ENCODE measurements at regions not wholly inside any gene's neighbourhood (a gene's known extent, or its start where the extent isn't known, plus 50 kb on each side); places are given as distances from the start of the nearest gene placed in this dataset.
"Not testable (repeated sequence)": the region's sequence is repeated elsewhere in the genome, so short reads cannot be mapped to it uniquely, and the experiment has no call there.

DNA sequence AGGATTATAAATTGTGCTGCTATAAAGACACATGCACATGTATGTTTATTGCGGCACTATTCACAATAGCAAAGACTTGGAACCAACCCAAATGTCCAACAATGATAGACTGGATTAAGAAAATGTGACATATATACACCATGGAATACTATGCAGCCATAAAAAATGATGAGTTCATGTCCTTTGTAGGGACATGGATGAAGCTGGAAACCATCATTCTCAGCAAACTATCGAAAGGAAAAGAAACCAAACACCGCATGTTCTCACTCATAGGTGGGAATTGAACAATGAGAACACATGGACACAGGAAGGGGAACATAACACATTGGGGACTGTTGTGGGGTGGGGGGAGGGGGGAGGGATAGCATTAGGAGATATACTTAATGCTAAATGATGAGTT is 67.8 kb upstream of the ETV3 start:
- DNase-seq = not testable (repeated sequence)

DNA sequence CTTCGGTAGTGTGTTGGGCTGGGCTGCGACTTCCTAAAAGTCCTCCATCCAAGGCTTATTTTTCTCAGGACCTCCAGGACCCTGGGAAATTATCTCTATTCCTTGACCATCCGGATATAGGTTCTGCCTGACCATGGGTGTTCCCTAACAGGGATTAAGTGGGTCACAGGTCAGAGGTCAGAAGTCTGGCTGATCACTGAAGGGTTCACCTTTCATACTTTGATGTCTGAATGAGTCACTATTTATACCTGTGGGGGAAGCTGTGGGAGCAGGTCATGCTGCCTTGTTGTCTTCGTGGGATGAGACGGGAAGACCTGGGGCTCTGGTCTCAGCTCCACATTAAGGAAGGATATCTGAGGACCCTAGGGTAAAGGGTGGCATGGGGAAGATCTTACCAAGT is 65.0 kb upstream of the ETV3 start:
- DNase-seq = no peak

DNA sequence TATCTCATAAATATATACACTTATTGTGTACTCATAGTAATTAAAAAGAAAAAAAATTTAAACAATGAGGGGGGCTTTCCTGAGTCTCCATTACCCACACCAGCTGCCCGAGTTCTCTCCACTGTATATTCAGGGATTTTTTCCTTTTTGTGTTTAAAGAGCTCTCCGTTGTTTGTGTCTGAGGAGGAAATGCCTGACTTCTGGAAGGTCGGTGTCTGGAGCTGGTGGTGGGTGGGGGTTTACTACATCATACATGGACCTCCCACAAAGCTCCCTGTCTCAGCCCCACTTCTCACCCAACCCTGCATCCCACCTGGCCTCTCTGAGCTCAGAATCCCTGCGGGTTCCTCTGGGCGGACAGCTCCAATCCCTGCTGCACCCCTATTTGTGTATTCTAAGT is 64.1 kb upstream of the ETV3 start:
- DNase-seq = no peak

DNA sequence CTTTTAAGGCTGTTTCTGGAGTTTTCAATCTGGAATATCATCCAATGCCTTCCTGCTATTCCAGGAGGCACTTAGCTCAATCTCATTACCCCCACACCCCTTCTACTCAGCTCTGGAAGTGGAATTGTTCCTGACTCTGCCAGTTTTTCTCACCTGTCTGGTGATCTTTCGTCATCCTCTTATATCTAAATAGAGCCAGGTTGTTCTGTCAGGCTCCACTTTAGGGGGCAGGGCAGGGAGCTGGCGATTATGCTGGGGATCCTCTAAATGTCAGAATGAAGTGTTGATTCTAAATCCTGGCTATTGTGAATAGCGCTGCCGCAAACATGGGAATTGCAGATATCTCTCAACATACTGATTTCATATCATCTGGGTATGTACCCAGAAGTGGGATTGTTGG is 63.6 kb upstream of the ETV3 start:
- no peak for DNase-seq

DNA sequence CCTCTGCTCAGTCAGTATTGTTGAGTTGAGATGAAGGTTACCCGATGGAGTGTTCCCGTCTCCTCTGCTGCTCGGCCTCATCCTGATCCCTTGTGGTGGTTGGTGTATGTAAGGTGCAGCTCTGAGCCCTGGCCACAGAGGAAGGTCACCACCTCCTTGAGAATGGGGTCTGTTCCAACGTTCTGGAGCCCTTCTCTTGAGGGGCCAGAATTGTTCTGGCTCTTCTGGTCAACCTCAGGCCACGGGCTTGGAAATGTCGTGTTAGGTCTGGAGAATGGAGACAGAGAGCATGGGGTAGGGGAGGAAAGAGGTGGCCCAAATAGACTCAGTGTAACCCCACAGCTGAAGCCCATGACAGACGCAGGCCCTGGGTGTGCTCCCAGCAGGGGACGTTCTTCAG is 62.3 kb upstream of the ETV3 start:
- DNase-seq = no peak

DNA sequence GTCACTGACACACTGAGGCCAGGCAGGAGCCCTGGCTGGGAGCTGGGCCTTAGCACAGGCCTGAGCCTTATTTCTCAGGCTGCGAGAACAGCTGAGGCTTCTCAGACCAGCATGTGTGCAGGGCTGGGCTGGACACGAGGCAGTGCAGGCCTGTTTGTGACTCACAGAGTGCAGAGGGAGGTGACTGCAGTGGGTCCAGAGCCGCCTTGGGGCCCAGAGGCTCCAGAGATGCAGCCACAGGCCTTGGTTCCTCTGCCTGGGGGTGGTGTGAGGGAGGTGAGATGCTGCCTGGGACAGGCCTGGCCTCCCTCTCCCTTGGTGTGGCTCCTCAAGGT is 61.2 kb upstream of the ETV3 start:
- no peak for DNase-seq

DNA sequence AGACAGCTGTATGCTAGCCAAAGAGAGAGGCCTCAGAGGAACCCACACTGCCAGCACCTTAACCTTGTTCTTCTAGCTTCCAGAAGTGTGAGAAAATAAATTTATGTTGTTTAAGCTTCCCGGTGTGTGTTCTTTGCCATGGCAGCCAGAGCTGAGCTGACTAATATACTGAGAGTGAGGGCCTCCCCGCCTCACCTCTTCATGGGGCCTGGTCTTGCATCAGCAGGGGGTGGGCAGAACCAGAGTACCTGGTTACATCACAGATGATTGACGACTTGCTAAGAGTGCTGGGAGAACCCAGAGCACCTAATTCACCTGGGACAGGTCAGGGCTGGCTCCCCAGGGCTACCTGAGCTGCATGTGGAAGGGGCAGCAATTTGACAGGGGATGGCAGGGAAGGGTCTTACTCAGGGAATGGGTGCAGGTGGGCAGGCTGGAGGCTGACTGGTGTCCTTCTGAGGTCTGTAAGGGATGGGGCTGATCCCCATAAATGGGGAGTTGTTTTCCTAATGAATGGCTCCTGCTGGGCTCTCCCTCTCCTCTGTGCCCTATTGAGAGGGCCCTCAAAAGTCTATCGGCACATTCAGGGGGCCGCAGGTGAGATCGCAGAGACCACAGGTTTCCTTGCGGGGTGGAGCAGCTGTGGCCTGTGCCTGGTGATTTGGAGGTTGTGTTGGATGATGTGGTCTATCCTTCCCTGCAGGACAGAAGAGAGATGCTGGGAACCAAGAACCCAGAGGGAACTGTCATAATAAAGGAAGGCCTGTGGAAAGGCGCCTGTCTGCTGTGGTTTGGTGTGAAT is 60.6 kb upstream of the ETV3 start:
- DNase-seq = no peak

DNA sequence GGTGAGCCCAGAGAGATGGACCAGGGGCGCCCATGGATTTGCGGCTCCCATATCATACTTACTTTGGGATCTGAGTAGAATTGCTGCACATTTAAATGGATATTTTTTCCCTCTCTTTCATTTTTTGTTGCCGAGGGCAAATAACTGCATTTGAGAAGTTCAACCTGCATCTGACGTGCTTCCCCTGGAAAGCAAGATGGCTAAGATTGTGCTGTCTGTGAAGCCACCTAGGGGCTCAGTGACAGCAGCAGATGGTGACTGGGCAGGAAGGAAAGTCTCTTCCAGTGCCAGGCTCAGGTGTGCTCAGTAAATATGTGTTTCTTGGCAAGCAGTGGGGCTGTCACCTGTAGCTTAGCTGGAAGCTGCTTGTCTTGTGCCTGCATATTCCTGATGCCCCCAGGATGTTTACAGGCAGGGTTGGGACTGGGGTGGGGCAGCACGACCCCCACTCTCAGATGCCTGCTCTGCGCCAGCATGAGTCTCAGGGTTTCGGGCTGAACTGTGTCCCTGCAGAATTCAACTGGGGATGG is 59.8 kb upstream of the ETV3 start:
- no peak for DNase-seq

DNA sequence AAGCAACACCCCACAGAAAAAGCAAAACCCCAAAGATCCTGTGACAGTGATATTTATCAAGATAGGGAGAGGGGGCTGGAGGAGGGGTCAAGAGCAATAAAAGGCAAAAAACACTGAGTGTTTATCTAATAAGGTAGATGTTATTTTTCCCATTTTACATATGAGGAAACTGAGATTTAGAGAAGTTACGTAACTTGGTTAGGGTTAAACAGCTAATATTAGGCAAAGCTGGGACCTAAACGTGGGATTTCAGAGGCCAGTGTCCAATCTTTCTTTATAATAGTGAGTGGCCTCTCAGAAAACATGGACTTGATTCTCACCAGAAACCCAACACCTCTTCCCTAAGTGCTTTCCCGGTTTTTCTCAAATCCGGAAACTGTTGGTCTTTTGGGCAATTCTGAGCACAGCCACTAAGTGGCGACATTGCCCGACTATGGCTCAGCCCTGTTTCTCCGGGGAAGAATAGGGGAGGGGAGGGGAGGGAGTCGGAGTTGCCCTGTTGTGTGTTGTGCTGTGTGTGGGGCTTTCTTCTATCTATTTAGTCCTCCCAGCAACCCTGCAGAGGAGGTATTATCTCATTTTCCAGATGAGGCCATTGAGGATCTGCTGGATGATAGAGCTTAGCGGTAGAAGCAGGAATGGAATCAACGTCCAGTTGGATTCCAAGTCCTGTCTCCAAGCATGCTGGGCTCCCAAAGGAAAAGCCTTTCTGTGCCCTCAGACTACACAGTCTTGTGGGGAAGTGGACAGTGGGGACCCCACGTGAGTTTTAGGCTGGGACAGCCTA is 58.7 kb upstream of the ETV3 start:
- DNase-seq = not testable (repeated sequence)

DNA sequence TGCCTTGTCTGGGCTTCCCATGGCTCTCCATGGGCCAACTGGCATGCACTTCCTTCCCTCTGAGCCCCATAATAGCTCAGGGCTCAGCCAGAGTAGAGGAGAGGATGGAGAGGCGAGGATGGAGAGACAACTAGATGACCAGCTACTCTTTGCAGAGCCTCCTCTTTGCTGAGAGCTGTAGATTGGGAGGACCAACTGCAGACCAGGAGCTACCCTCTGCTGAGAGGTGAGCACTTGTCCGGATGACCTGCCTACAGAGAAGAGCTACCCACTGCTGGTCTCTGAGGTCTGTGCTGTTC is 58.0 kb upstream of the ETV3 start:
- DNase-seq = no peak

DNA sequence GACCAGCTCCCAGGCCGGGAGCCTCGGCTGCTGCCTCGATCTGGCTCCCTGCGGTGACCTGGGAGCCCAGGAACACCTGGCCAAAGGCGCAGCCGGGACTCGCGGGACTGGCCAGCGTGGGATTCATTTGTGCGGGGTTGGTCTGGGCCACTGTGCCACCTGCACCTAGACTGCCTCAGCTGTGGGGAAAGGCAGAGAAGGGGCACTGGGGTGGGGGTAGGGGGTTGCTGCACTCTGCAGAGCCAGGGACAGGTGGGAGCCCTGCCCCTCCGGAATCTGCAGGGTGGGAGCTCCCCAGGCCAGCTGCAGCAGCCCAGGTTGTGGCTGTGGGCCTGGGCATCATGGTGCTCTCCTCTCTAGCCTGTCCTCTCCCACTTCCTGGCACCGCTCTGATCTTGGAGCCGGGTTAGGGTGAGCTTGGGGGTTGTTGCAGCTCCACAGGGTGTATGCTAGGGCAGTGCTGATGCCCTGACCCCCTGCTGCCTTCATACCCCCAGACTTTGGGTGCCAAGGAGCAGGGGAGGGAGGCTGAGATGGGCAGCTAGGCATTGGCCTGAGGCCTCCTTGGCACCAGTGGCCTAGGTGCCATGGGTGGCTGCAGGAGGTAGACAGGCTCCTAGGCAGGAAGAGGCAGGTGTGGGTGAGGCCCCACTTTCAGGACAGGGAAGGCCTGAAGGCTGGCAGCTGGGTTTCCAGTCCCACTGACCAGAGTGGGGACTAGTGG is 57.5 kb upstream of the ETV3 start:
- no peak for DNase-seq

DNA sequence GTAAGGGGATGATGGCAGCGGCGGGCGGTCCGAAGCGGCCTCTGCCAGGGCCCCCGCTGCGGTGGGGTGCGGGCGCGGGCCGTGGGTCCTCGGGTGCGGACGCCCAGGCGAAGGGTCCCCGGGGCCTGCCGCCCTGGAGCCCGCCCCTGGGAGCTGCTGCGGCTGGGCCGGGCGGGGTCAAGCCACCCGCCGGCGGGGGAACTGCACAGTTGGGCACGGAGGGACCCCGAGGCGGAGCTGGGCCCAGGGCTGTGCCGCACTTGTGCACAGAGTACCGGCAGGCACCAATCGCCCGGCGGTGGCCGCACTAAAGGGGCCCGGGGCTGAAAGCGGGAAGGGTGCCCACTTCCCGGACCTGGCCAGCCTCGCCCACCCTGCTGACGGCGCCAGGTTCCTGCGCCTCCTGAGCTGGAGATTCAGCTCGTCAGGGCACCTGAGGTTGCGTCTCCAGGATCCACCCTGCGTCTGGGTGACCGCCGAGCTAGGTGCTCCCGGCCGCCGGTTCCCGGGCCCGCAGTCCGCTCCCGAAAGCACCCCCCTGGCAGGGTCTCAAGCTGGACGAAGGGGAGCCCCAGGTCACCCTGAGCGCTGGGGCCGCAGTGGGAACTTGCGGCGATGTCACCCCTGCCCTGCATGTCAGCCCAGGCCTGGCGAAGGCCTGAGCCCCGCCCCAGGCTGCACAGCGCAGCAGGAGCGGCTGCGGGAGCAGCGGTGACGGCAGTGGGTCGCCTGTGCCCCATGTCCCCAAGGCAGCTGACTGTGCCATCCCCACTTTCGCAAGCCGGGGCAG is 56.7 kb upstream of the ETV3 start:
- DNase-seq = no peak

DNA sequence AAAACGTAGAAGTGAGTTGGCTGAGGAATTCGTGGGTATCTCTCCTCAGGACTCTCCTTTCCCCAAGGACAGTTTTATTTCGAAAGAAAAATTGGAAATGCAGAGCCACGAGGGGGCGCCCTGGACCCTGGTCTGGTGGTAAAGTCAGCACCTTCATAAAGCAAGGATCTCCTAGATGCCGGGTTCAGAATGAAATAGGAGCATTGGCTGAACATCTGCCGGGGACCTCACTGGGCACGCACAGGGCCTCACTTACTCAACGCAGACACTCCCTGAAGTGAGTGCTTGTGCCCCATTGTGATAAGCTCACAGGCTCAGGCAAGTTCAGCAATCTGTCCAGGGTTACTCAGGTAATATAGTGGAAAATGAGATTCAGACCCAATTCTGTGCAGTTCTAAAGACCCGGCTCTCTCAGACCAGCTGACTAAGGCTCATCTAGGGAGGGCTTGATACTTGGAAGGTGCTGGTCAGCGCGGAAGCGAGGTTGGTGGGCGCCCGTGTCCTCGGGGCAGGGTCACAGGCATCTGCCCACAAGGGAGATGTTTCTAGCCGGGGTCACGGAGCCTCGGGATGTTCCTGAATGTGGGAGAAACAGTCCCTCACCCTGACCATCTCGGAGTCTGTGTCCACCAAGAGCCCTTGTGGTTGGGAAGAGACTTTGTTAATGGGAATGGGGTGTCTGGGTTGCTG is 55.7 kb upstream of the ETV3 start:
- peak; percentile 85 to 89 for DNase-seq

DNA sequence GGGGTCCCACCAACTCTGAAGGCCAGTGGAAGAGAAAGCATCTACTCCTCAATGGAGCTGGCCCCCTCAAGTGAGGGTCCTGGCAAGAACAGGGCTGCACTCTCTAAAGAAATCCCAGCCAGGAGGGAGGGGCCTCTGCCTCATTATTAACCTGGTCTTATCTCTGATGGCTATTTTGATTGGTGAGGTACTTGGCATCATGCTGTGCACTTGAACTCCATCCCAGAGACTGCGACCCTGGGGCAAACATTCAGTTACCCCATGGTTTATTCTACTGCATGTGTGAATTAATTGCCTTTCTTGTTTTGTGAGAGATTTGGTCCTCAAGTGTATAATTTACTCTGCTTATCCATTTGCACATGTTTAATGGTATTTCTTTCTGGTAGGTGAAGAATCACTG is 55.0 kb upstream of the ETV3 start:
- no peak for DNase-seq

DNA sequence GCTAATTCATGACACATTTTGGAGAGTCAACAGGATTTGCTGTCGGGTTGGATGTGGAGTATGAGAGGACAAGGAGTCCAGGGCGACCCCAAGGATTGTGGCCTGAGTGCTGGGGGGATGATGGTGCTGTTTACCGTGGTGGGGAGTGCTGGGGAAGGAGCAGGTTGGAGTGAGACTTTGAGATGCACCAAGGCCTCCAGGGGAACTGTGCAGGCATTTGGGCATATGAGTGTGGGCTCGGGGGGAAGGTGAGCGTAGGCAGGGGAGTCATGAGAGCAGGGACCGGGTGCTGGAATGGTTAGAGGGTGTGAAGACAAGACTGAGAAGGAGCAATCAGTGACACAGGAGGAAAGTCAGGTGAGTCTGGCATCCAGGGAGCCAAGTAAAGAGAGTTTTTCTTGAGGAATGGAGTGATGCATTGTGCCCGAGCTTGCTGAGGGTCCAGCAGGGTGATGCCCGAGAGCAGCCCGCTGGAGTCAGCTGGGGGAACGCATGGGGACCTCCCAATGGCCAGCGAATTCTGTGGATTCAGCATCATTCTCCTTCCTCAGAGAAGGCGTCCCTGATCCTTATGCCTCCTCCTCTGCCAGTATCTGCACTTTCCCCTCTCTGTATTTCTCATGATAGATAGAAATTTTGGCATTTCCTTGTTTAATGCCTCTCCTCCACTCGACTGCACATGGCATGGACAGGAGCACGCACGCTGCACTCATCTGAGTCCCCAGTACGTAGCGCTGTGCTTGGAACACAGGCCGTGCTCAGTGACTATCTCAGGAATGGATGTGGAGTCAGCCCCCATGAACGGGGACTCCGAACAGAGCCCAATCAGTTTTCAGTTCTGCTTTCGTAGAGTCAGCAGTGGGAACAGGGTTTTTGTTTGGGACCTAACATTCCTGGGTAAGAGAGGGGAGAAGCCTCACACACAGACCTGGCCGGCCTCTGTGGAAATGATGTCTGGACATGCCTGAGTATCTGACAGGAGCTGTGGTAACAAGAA is 52.1 kb upstream of the ETV3 start:
- DNase-seq = no peak

DNA sequence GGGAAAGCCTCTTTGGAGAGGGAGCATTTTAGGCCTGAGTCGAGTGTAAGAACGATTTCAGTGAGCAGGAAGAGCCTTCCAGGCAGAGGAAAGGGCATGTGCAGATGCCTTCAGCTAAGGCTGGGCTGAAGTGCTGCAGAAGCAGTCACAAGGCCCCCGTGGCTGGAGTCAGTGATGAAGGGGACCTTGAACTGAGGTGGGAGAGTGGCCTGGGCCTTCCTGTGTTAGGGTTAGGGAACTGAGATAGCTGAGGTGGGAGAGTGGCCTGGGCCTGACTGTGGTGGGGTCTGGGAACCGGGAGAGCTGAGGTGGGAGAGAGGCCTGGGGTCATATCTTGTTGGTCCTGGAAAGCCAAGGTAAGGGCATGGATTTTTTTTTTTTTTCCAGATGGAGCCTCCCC is 50.9 kb upstream of the ETV3 start:
- DNase-seq = no peak
